ENCODE measurements at regions not wholly inside any gene's neighbourhood (a gene's known extent, or its start where the extent isn't known, plus 50 kb on each side); places are given as distances from the start of the nearest gene placed in this dataset.

DNA sequence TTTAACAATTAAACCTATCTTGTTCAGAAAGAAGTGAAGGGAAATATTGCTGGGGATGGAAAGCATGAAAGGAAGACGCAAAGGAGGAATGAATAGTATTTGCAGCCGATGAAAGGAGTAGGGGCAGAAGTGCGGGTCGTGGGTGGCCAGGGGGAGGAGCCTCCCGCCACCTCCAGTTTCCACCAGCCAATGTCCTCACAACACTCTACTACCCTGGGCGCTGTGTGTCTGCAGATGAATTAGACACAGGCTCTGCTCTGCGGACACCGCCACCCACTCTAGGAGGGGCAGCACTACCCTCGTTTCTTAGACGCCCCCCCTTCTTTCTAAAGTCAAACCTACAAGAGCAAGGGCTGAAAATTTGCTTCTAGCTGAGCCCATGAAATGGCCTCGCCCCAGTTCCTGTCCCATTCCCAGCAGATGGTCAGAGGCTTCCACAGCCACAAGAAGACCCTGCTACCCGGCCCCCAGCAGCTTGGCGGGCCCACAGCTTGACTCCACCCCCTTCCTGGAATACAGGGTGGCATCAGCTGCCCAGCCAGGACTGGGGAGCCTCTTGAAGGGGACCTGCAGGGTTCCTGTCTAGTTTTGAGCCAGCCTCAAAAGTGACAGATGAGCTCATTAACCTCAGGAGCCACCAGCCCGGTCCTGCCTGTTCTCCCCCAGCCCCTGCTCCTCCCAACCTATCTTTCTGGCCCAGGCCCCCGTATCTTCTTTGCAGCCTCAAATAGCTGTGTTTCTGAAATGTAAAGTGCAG is 268.1 kb downstream of the BUD13 start:
- no peak for TF ChIP-seq JUND (IDR thresholded peaks at IDR 0.05)
- TF ChIP-seq, protein P1, sequence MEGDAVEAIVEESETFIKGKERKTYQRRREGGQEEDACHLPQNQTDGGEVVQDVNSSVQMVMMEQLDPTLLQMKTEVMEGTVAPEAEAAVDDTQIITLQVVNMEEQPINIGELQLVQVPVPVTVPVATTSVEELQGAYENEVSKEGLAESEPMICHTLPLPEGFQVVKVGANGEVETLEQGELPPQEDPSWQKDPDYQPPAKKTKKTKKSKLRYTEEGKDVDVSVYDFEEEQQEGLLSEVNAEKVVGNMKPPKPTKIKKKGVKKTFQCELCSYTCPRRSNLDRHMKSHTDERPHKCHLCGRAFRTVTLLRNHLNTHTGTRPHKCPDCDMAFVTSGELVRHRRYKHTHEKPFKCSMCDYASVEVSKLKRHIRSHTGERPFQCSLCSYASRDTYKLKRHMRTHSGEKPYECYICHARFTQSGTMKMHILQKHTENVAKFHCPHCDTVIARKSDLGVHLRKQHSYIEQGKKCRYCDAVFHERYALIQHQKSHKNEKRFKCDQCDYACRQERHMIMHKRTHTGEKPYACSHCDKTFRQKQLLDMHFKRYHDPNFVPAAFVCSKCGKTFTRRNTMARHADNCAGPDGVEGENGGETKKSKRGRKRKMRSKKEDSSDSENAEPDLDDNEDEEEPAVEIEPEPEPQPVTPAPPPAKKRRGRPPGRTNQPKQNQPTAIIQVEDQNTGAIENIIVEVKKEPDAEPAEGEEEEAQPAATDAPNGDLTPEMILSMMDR (IDR thresholded peaks at IDR 0.05), result no peak

Measured in SK-N-SH (cell line).